ENCODE measurements at regions not wholly inside any gene's neighbourhood (a gene's known extent, or its start where the extent isn't known, plus 50 kb on each side); places are given as distances from the start of the nearest gene placed in this dataset.
A peak's percentile ranks its signal among the peaks of the same experiment; 100 is the strongest.

DNA sequence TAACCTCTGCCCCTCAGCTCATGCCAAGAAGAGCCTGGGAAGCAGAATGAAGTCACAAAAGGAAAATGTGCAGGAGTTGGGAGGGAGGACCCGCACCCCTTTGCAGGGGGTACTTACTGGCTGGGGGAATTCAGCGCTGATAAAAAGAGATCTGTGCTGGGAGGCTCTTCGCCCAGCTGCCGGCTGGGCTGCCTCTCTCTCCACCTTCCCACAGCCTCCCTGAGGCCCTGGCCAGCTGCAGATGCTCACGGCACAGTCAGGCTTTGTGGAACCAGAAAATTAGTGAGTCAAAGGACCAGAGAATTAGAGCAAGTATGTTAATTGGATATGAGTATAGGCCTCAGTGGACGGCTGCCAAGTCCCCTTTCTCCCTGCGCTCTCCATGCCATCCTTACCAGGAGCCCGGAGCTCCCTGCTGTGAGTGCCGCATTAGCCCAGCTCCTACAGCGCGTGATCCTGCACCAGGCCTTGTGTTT lies 181.7 kb upstream of the SH3BP4 start:
- peaks cover 2% of the 10 kb centered on the region for H3K9me3 ChIP-seq (ENCODE audit: insufficient read depth, low read depth, low read length)
- H3K79me2 ChIP-seq (ENCODE audit: control insufficient read depth, insufficient read depth, low read length, poor library complexity) = no peaks in the 10 kb centered on the region
- no peak overlapping the region for H2BK120ac ChIP-seq (ENCODE audit: insufficient read depth, low read length, poor library complexity)
- no peak overlapping the region for H3K14ac ChIP-seq (ENCODE audit: low read length)
- H4K8ac ChIP-seq (ENCODE audit: low read depth, low read length) = no peak overlapping the region
- H4K12ac ChIP-seq (ENCODE audit: low read depth, low read length) = no peak overlapping the region
- no peak overlapping the region for H3K9ac ChIP-seq (ENCODE audit: low read length)
- H2AFZ ChIP-seq (ENCODE audit: insufficient read depth, low read length, poor library complexity) = no peak overlapping the region
- DNase-seq = no peak
- WGBS (ENCODE audit: extremely low coverage, insufficient coverage, insufficient read length) = no CpG with 5 or more reads among the region's 11 CpGs
- H3K4me1 ChIP-seq (ENCODE audit: control insufficient read depth in 1 of 2, insufficient read depth in 2 of 2, low read length in 2 of 2) = peaks cover 0 to 3% of the 10 kb centered on the region in 2 experiments
- H3K36me3 ChIP-seq (ENCODE audit: control insufficient read depth in 1 of 2, insufficient read depth in 2 of 2, low read length in 2 of 2) = no peaks in the 10 kb centered on the region
- H2BK5ac ChIP-seq (ENCODE audit: low read depth, low read length, poor library complexity) = no peak overlapping the region
- H3K18ac ChIP-seq (ENCODE audit: low read length) = no peak overlapping the region
- no peak overlapping the region for H2BK12ac ChIP-seq (ENCODE audit: low read length)
- no peak overlapping the region for H3K27ac ChIP-seq (ENCODE audit: low read depth, low read length)
- H3K27me3 ChIP-seq (ENCODE audit: insufficient read depth, low read length) = no peaks in the 10 kb centered on the region
- no peak overlapping the region for H3K4me2 ChIP-seq (ENCODE audit: low read length)
- no peaks in the 10 kb centered on the region for H3K79me1 ChIP-seq (ENCODE audit: low read length)
- H3K4ac ChIP-seq (ENCODE audit: low read depth, low read length) = no peak overlapping the region
- H2AK5ac ChIP-seq (ENCODE audit: low read length) = no peak overlapping the region
- no peak overlapping the region for H4K91ac ChIP-seq (ENCODE audit: low read depth, low read length)
- H3K23ac ChIP-seq (ENCODE audit: low read length) = no peak overlapping the region
- H3K4me3 ChIP-seq (ENCODE audit: low read depth, low read length) = no peak overlapping the region

DNA sequence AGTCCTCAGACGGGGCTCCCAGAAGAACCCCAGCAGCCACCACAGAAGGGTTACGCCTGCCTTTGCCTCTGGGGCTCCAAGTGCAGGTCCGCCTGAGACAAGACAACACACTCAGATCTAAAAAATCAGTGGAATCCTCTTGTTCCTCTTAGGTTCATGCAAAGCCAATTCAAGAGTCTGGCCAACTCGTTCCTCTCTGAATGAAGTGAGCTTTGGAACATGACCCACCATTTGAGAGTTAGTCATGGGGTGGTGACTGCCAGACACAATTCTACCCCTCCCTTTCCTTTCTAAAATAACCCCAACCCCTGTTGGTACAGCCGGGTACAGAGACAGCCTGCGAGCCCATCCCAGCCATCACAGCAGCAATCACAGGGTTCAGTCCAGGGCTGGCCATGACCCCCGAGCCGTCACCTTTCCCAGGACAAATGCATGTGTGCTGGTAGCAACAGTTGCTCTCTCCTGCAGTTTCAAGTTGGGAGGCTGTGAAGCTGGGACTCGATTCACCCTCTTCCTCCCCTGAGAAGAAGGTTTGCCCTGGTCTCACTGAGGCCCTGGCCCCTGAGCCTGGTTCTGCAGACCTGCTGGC lies 183.1 kb upstream of the SH3BP4 start:
- H3K9me3 ChIP-seq (ENCODE audit: insufficient read depth, low read depth, low read length) = peaks cover 2% of the 10 kb centered on the region
- no peak overlapping the region for H2BK120ac ChIP-seq (ENCODE audit: insufficient read depth, low read length, poor library complexity)
- no peak overlapping the region for H3K14ac ChIP-seq (ENCODE audit: low read length)
- peak in 1 of 2 donors; percentile 20 for DNase-seq
- no peak overlapping the region for H3K27ac ChIP-seq (ENCODE audit: low read depth, low read length)
- H3K4ac ChIP-seq (ENCODE audit: low read depth, low read length) = no peak overlapping the region
- H3K36me3 ChIP-seq (ENCODE audit: control insufficient read depth in 1 of 2, insufficient read depth in 2 of 2, low read length in 2 of 2) = no peaks in the 10 kb centered on the region
- no peak overlapping the region for H3K23ac ChIP-seq (ENCODE audit: low read length)
- H3K4me2 ChIP-seq (ENCODE audit: low read length) = no peak overlapping the region
- no peak overlapping the region for H4K91ac ChIP-seq (ENCODE audit: low read depth, low read length)
- H2AFZ ChIP-seq (ENCODE audit: insufficient read depth, low read length, poor library complexity) = no peak overlapping the region
- no CpG with 5 or more reads among the region's 9 CpGs for WGBS (ENCODE audit: extremely low coverage, insufficient coverage, insufficient read length)
- H3K4me3 ChIP-seq (ENCODE audit: low read depth, low read length) = no peak overlapping the region
- no peaks in the 10 kb centered on the region for H3K79me1 ChIP-seq (ENCODE audit: low read length)
- no peak overlapping the region for H2BK5ac ChIP-seq (ENCODE audit: low read depth, low read length, poor library complexity)
- peaks cover 0 to 3% of the 10 kb centered on the region in 2 experiments for H3K4me1 ChIP-seq (ENCODE audit: control insufficient read depth in 1 of 2, insufficient read depth in 2 of 2, low read length in 2 of 2)
- H3K18ac ChIP-seq (ENCODE audit: low read length) = no peak overlapping the region
- H2BK12ac ChIP-seq (ENCODE audit: low read length) = no peak overlapping the region
- H3K27me3 ChIP-seq (ENCODE audit: insufficient read depth, low read length) = no peaks in the 10 kb centered on the region
- H2AK5ac ChIP-seq (ENCODE audit: low read length) = no peak overlapping the region
- H4K12ac ChIP-seq (ENCODE audit: low read depth, low read length) = no peak overlapping the region
- no peaks in the 10 kb centered on the region for H3K79me2 ChIP-seq (ENCODE audit: control insufficient read depth, insufficient read depth, low read length, poor library complexity)
- no peak overlapping the region for H4K8ac ChIP-seq (ENCODE audit: low read depth, low read length)
- H3K9ac ChIP-seq (ENCODE audit: low read length) = no peak overlapping the region

DNA sequence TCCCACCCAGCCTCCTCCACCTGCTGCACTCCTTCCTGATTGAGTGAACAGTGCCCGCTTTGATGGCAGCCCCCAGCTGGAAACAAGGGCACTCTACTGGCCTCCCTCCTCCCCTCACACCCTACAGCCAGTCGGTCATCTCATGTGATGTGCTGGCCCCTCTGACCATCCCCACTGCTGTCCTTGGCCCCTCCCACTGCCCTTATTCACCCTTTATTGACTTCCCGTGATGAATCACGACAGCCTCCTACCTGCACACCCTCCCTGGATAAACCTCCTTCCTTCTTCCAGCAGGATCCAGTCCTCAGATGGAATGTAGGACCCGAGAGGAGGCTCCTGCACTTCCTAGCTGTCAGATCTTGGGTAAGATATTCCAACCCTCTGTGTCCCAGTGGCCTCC lies 186.5 kb upstream of the SH3BP4 start:
- Histone ChIP-seq H3K9me3 (ENCODE audit: insufficient read depth, low read depth, low read length) (peaks cover 2% of the 10 kb centered on the region), H3K4ac (ENCODE audit: low read depth, low read length) (no peak overlapping the region), H3K79me1 (ENCODE audit: low read length) (no peaks in the 10 kb centered on the region), H4K12ac (ENCODE audit: low read depth, low read length) (no peak overlapping the region), H3K18ac (ENCODE audit: low read length) (no peak overlapping the region), H4K8ac (ENCODE audit: low read depth, low read length) (no peak overlapping the region), H2AFZ (ENCODE audit: insufficient read depth, low read length, poor library complexity) (no peak overlapping the region), H3K4me1 (ENCODE audit: control insufficient read depth in 1 of 2, insufficient read depth in 2 of 2, low read length in 2 of 2) (no peaks in the 10 kb centered on the region), H3K36me3 (ENCODE audit: control insufficient read depth in 1 of 2, insufficient read depth in 2 of 2, low read length in 2 of 2) (no peaks in the 10 kb centered on the region), H2BK120ac (ENCODE audit: insufficient read depth, low read length, poor library complexity) (no peak overlapping the region), H3K9ac (ENCODE audit: low read length) (no peak overlapping the region), H3K4me3 (ENCODE audit: low read depth, low read length) (no peak overlapping the region), H2AK5ac (ENCODE audit: low read length) (no peak overlapping the region), H3K4me2 (ENCODE audit: low read length) (no peak overlapping the region), H3K23ac (ENCODE audit: low read length) (no peak overlapping the region), H3K27ac (ENCODE audit: low read depth, low read length) (no peak overlapping the region), H2BK5ac (ENCODE audit: low read depth, low read length, poor library complexity) (no peak overlapping the region), H3K14ac (ENCODE audit: low read length) (no peak overlapping the region), H3K27me3 (ENCODE audit: insufficient read depth, low read length) (no peaks in the 10 kb centered on the region), H3K79me2 (ENCODE audit: control insufficient read depth, insufficient read depth, low read length, poor library complexity) (no peaks in the 10 kb centered on the region), H2BK12ac (ENCODE audit: low read length) (no peak overlapping the region), H4K91ac (ENCODE audit: low read depth, low read length) (no peak overlapping the region)
- WGBS (ENCODE audit: extremely low coverage, insufficient coverage, insufficient read length) = no CpG with 5 or more reads among the region's 5 CpGs
- DNase-seq = no peak

GRCh38 chr2:234764372-234764771 lies 187.4 kb upstream of the SH3BP4 start:
- no peak overlapping the region for H4K8ac ChIP-seq (ENCODE audit: low read depth, low read length)
- H3K14ac ChIP-seq (ENCODE audit: low read length) = no peak overlapping the region
- H3K79me2 ChIP-seq (ENCODE audit: control insufficient read depth, insufficient read depth, low read length, poor library complexity) = no peaks in the 10 kb centered on the region
- H2AFZ ChIP-seq (ENCODE audit: insufficient read depth, low read length, poor library complexity) = no peak overlapping the region
- no peak overlapping the region for H3K4me3 ChIP-seq (ENCODE audit: low read depth, low read length)
- no peaks in the 10 kb centered on the region for H3K27me3 ChIP-seq (ENCODE audit: insufficient read depth, low read length)
- H3K18ac ChIP-seq (ENCODE audit: low read length) = no peak overlapping the region
- H2AK5ac ChIP-seq (ENCODE audit: low read length) = no peak overlapping the region
- peak in 1 of 2 donors; percentile 33 for DNase-seq
- no CpG with 5 or more reads among the region's 3 CpGs for WGBS (ENCODE audit: extremely low coverage, insufficient coverage, insufficient read length)
- H3K9me3 ChIP-seq (ENCODE audit: insufficient read depth, low read depth, low read length) = peaks cover 2% of the 10 kb centered on the region
- no peaks in the 10 kb centered on the region for H3K36me3 ChIP-seq (ENCODE audit: control insufficient read depth in 1 of 2, insufficient read depth in 2 of 2, low read length in 2 of 2)
- no peak overlapping the region for H2BK120ac ChIP-seq (ENCODE audit: insufficient read depth, low read length, poor library complexity)
- no peak overlapping the region for H4K12ac ChIP-seq (ENCODE audit: low read depth, low read length)
- no peak overlapping the region for H3K4me2 ChIP-seq (ENCODE audit: low read length)
- no peak overlapping the region for H4K91ac ChIP-seq (ENCODE audit: low read depth, low read length)
- no peaks in the 10 kb centered on the region for H3K4me1 ChIP-seq (ENCODE audit: control insufficient read depth in 1 of 2, insufficient read depth in 2 of 2, low read length in 2 of 2)
- no peak overlapping the region for H3K4ac ChIP-seq (ENCODE audit: low read depth, low read length)
- no peak overlapping the region for H2BK5ac ChIP-seq (ENCODE audit: low read depth, low read length, poor library complexity)
- no peak overlapping the region for H2BK12ac ChIP-seq (ENCODE audit: low read length)
- no peaks in the 10 kb centered on the region for H3K79me1 ChIP-seq (ENCODE audit: low read length)
- H3K27ac ChIP-seq (ENCODE audit: low read depth, low read length) = no peak overlapping the region
- H3K23ac ChIP-seq (ENCODE audit: low read length) = no peak overlapping the region
- no peak overlapping the region for H3K9ac ChIP-seq (ENCODE audit: low read length)

Data from trophoblast cell (in vitro differentiated cells and primary cell).